Brain microvascular endothelial cell (primary cell): ENCODE measurements at regions not wholly inside any gene's neighbourhood (a gene's known extent, or its start where the extent isn't known, plus 50 kb on each side); places are given as distances from the start of the nearest gene placed in this dataset.
"Not testable (repeated sequence)": the region's sequence is repeated elsewhere in the genome, so short reads cannot be mapped to it uniquely, and the experiment has no call there.

Experiments
- DNase-seq: peaks from one replicate; pipeline ENCODE4 v3.0.0-alpha.2; 2020
- H3K27ac ChIP-seq: fragments of 250-450 bp; sonication (Bioruptor Pico); 2 replicates; pipeline ENCODE4 v1.5.1; 2020; ENCODE audit warnings: mild to moderate bottlenecking, moderate library complexity
- H3K27me3 ChIP-seq: fragments of 250-450 bp; sonication (Bioruptor Pico); replicated peaks from 2 replicates; pipeline ENCODE4 v1.5.1; 2020; ENCODE audit warnings: mild to moderate bottlenecking
- H3K36me3 ChIP-seq: fragments of 250-450 bp; sonication (Bioruptor Pico); replicated peaks from 2 replicates; pipeline ENCODE4 v1.5.1; 2020; ENCODE audit warnings: mild to moderate bottlenecking
- H3K4me3 ChIP-seq: 2 replicates; pipeline ENCODE4 v1.5.1; 2011; ENCODE audit warnings: low read depth, mild to moderate bottlenecking, control low read depth, low read length, moderate library complexity
- in situ Hi-C: cut with HindIII; loops from 2 replicates; pipeline ENCODE4 v1.10.0; 2017; ENCODE audit warnings: low sequenced_read_pairs, low pct_ligation_motif_present
- TF ChIP-seq, protein P1 (sequence below): IDR thresholded peaks from 2 replicates; pipeline ENCODE4 v1.5.1; 2011; ENCODE audit warnings: low read depth, mild to moderate bottlenecking, moderate library complexity, low read length, control low read depth, inconsistent platforms; ENCODE audit errors: missing control alignments

DNA sequence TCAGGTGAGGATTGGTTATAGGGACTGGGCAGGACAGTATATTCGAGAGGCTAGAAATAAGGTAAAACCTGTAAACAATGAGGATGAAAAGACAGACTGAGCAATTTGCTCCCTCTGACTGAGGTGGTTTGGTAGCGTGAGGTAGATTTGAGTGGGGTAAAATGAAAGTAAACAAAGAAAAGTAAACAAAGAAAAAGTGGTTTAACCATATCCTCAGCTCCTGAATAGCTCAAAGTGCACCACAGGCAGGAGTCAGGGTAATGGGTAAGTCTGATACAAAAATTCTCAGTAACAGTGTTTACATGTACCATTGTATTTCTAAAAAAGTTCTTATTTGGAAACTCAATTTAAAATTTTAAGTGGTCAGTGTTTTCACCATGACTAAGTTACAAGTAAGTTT, 203.1 kb upstream of the ARRDC3 start:
- DNase-seq: no peak
- TF ChIP-seq, protein P1, sequence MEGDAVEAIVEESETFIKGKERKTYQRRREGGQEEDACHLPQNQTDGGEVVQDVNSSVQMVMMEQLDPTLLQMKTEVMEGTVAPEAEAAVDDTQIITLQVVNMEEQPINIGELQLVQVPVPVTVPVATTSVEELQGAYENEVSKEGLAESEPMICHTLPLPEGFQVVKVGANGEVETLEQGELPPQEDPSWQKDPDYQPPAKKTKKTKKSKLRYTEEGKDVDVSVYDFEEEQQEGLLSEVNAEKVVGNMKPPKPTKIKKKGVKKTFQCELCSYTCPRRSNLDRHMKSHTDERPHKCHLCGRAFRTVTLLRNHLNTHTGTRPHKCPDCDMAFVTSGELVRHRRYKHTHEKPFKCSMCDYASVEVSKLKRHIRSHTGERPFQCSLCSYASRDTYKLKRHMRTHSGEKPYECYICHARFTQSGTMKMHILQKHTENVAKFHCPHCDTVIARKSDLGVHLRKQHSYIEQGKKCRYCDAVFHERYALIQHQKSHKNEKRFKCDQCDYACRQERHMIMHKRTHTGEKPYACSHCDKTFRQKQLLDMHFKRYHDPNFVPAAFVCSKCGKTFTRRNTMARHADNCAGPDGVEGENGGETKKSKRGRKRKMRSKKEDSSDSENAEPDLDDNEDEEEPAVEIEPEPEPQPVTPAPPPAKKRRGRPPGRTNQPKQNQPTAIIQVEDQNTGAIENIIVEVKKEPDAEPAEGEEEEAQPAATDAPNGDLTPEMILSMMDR: no peak
- in situ Hi-C loops: no loop called here
- no peak overlapping the region for H3K4me3 ChIP-seq
- no peaks in the 10 kb centered on the region for H3K36me3 ChIP-seq
- H3K27ac ChIP-seq: no peak overlapping the region
- no peaks in the 10 kb centered on the region for H3K27me3 ChIP-seq

DNA sequence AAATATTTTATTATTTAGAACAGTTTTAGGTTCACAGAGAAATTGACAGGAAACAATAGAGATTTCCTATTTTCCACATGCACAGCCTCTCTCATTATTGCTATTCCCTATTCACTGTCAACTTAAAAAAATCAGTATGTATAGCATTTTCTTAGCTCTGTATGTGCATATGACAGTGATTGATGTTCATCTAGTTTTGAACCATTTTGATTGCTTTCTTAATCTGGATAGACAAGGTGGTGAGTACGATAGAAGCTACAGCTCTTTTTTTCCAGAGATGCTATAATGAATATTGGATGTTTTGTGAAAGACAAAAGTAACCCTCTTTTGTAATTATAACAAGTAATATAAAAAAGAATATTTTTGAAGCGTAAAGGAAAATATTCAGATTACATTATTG, 201.2 kb upstream of the ARRDC3 start:
- TF ChIP-seq, protein P1: no peak
- Histone ChIP-seq H3K4me3 (no peak overlapping the region), H3K27me3 (no peaks in the 10 kb centered on the region), H3K27ac (no peak overlapping the region), H3K36me3 (no peaks in the 10 kb centered on the region)
- in situ Hi-C loops: no loop called here
- DNase-seq: no peak

DNA sequence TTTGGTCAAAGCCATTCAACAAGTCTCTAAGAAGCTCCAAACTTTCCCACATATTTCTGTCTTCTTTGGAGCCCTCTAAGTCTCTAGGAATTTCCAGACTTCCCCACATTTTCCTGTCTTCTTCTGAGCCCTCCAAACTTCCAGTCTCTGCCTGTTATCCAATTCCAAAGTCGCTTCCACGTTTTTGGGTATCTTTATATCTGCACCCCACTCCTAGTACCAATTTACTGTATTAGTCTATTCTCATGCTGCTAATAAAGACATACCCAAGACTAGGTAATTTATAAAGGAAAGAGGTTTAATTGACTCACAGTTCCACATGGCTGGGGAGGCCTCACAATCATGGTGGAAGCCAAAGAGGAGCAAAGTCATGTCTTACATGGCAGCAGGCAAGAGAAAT, 182.9 kb upstream of the ARRDC3 start:
- H3K4me3 ChIP-seq, H3K36me3 ChIP-seq, H3K27ac ChIP-seq, H3K27me3 ChIP-seq, DNase-seq, in situ Hi-C loops: not testable (repeated sequence)

DNA sequence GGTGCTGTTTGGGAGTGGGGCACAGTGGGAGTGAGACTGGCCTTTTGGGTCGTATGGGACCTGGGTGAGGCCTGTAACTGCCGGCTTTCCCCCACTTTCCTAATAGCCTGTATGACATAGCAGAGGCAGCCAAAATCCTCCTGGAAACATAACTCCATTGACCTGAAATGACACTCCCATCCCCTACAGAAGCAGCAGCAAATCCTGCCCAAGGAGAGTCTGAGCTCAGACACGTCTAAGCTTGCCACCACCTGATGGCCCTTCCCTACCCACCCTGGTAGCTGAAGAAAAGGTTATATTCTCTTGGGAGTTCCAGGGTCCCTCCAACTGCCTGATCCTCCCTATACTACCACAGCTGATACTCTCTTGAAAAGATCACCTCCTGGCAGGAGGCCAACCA, 179.8 kb upstream of the ARRDC3 start:
- in situ Hi-C loops: no loop called here
- Histone ChIP-seq H3K36me3 (no peaks in the 10 kb centered on the region), H3K27me3 (no peaks in the 10 kb centered on the region), H3K27ac (no peak overlapping the region), H3K4me3 (no peak overlapping the region)
- no peak for DNase-seq
- TF ChIP-seq, protein P1: no peak

DNA sequence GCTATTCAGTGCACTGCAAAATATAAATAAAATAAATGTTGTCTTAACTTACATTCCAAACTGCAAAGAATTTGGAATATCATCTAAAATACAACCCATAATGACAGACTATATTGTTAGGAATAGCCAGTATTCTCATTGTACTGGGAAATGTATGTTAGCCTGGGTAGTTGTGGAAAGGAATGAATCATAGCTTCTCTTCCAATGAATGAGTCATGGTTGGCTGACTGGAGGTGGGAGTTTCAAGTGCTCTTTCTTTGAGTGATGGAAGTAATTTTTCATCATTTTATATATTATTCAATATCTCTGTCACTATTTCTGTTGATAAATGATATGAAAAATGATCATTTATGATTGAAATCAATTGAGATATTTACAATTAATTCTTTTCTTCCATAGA, 158.6 kb upstream of the ARRDC3 start:
- in situ Hi-C loops: no loop called here
- H3K36me3 ChIP-seq: no peaks in the 10 kb centered on the region
- peak; percentile 44 for DNase-seq

DNA sequence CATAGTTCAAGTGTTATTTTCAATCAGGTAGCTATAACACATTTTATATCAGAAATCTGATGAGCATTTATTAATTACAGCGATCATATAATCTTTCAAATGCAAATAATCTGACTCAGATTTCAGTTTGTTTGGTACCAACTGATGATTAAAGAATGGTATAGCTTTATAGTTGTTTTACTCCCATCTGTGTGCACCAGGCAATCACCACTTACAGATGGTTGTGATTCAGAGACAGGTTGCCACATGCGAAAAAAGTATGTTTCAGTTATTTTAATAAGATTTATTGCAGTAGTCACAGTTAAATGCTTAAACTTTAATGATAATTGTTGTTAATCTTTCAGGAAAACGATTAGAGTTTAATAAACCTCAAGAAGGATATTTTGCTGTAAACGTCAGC, 155.1 kb upstream of the ARRDC3 start:
- Histone ChIP-seq H3K27ac (no peak overlapping the region), H3K36me3 (no peaks in the 10 kb centered on the region), H3K4me3 (no peak overlapping the region), H3K27me3 (no peaks in the 10 kb centered on the region)
- in situ Hi-C loops: no loop called here
- no peak for DNase-seq
- TF ChIP-seq, protein P1: no peak

More for the DNA sequence above, 158.6 kb upstream of the ARRDC3 start:
- H3K4me3 ChIP-seq: no peak overlapping the region
- TF ChIP-seq, protein P1: no peak
- no peak overlapping the region for H3K27ac ChIP-seq
- no peaks in the 10 kb centered on the region for H3K27me3 ChIP-seq
